ENCODE measurements at regions not wholly inside any gene's neighbourhood (a gene's known extent, or its start where the extent isn't known, plus 50 kb on each side); places are given as distances from the start of the nearest gene placed in this dataset.

DNA sequence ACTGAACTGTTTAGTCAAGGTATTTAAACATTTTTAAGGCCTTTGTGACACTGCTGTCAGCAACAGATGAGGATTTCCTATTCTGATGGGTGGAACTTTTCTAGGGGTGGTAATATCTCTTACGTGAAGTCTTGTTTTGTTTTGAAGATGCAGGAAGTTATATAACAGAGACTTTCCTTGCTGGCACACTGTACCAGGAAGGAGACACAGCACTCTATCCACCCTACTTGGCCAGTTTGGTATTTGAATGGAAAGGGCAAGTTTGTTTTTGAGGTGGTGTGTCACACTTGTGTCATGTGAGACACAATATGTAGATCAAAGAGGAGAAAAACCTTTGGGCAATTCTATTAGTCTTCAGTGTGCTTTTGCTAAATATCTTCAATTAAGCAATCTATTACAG is 51.6 kb upstream of the SRP54 start:
- intact Hi-C loops (cut with micrococcal nuclease) = loop anchor here (1.0 to 5.0 kb wide), 3 partner anchors 115 to 881 kb away; partner anchors contain the start of genes FAM177A1 and PSMA6

DNA sequence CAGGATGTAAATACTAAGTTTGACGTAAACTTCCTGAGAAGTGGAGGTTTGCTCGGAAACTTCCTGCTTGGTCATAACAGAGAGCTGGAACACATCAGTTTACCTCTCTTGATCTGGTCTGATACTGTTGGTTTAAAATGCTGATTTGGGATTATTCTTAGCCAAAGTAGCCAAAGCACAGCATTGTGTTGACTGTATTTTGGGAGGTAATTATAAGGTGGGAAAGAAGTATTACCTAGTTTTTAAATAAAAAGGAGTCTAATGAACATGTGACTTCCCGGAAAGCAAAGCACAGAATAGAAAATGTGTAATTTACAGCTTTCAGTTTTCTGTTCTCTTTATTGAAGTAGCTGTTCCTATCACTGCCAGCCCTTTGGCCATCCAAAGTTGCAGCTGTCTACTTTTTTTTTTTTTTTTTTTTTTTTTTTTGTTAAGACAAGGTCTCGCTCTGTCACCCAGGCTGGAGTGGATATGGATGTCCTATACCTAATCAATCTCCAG is 52.2 kb upstream of the SRP54 start:
- intact Hi-C loops (cut with micrococcal nuclease) = loop anchor here (1.0 to 5.0 kb wide), 5 partner anchors 52 to 882 kb away; partner anchors contain the start of genes FAM177A1, PSMA6 and SRP54

DNA sequence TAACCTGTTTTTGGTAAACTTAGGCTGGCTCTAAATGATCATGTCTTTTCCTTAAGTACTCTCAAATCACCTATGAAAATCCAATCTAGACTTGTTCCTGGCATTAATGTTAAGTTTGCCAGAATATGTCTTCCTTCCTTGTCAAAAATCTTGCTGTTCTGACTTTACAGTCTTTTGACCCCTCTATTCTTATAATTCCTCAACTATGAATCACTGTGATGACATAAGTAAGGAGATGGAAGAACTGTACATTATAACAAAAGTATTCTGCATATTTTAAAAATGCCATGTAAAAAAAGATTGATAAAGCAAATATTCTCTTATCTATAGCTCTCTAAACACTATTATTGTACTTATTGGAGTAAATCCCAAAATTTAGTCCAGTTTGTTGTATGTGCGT is 51.4 kb upstream of the BAZ1A start:
- intact Hi-C loops (cut with micrococcal nuclease) = no loop called here
